B cell (primary cell): ENCODE measurements at regions not wholly inside any gene's neighbourhood (a gene's known extent, or its start where the extent isn't known, plus 50 kb on each side); places are given as distances from the start of the nearest gene placed in this dataset.

ENCODE experiments used
- EZH2 ChIP-seq: IDR thresholded peaks from 2 replicates; pipeline ENCODE4 v1.6.1; 2012; ENCODE audit warnings: borderline replicate concordance, low read depth, mild to moderate bottlenecking, moderate library complexity, low read length; ENCODE audit not compliant: insufficient read depth, poor library complexity, severe bottlenecking
- TF ChIP-seq, protein P1 (sequence below): fragments of 200-600 bp; IDR thresholded peaks from one replicate; pipeline ENCODE4 v1.8.0; 2022; ENCODE audit warnings: antibody characterized with exemption, mild to moderate bottlenecking

- TF ChIP-seq, protein P1, sequence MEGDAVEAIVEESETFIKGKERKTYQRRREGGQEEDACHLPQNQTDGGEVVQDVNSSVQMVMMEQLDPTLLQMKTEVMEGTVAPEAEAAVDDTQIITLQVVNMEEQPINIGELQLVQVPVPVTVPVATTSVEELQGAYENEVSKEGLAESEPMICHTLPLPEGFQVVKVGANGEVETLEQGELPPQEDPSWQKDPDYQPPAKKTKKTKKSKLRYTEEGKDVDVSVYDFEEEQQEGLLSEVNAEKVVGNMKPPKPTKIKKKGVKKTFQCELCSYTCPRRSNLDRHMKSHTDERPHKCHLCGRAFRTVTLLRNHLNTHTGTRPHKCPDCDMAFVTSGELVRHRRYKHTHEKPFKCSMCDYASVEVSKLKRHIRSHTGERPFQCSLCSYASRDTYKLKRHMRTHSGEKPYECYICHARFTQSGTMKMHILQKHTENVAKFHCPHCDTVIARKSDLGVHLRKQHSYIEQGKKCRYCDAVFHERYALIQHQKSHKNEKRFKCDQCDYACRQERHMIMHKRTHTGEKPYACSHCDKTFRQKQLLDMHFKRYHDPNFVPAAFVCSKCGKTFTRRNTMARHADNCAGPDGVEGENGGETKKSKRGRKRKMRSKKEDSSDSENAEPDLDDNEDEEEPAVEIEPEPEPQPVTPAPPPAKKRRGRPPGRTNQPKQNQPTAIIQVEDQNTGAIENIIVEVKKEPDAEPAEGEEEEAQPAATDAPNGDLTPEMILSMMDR, result no peak
- no peak for TF ChIP-seq EZH2
Measured at GRCh38 chr2:4096978-4097766, 393.8 kb downstream of the DCDC2C start.
